ENCODE measurements at regions not wholly inside any gene's neighbourhood (a gene's known extent, or its start where the extent isn't known, plus 50 kb on each side); places are given as distances from the start of the nearest gene placed in this dataset.

DNA sequence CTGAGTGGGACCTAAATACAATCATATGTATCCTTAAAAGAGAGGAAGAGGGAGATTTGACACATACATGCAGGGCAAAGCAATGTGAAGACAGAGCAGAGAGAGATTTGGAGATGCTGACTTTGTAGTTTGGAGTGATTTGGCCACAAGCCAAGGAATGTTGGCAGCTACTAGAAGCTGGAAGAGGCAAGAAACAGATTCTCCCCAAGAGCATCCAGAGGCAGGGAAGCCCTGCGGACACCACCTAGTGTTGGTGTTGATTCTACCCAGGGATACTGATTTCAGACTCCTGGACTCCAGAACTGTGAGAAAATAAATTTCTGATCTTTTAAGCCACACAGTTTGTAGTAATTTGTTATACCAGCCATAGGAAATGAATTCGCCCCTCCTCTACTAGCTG, 64.9 kb upstream of the OSMR start:
- Histone ChIP-seq H3K23ac (ENCODE audit: insufficient read length) (no peak overlapping the region), H3K56ac (replicated peaks; ENCODE audit: insufficient read length, low read depth, low read length) (no peak overlapping the region), H2BK120ac (replicated peaks; ENCODE audit: low read depth, low read length) (no peak overlapping the region), H3K23me2 (ENCODE audit: low read depth, low read length) (no peaks in the 10 kb centered on the region), H3K4me2 (ENCODE audit: insufficient read depth in 1 of 2, low read depth in 2 of 2, low read length in 2 of 2) (no peak overlapping the region), H4K20me1 (replicated peaks in 1 of 2; ENCODE audit: control insufficient read depth in 1 of 2, insufficient read depth in 2 of 2, low read length in 2 of 2) (no peaks in the 10 kb centered on the region), H3K9ac (replicated peaks in 1 of 4; ENCODE audit: extremely low read depth in 1 of 4, low read depth in 3 of 4, low read length in 3 of 4) (no peak overlapping the region), H3K27ac (ENCODE audit: low read depth, low read length) (no peak overlapping the region), H3K4me3 (ENCODE audit: extremely low read depth in 1 of 4, insufficient read depth in 2 of 4, low read depth in 3 of 4, low read length in 4 of 4) (no peak overlapping the region), H4K8ac (ENCODE audit: extremely low read depth, insufficient read depth, low read length) (no peak overlapping the region), H3K4me1 (replicated peaks in 1 of 4; ENCODE audit: control insufficient read depth in 3 of 4, insufficient read depth in 4 of 4, low read length in 3 of 4) (no peaks in the 10 kb centered on the region), H4K5ac (ENCODE audit: insufficient read length, low read depth, low read length) (no peak overlapping the region), H3K79me1 (ENCODE audit: low read depth, low read length) (no peaks in the 10 kb centered on the region), H2BK12ac (ENCODE audit: low read depth, low read length) (no peak overlapping the region), H3K79me2 (ENCODE audit: control insufficient read depth in 1 of 2, insufficient read depth in 2 of 2, low read length in 2 of 2) (no peaks in the 10 kb centered on the region), H2AK5ac (ENCODE audit: low read depth, low read length) (no peak overlapping the region), H3K18ac (ENCODE audit: extremely low read depth, low read length) (no peak overlapping the region), H3K27me3 (replicated peaks in 1 of 4; ENCODE audit: control insufficient read depth in 3 of 4, extremely low read depth in 1 of 4, insufficient read depth in 3 of 4, low read length in 3 of 4) (no peaks in the 10 kb centered on the region), H3K9me3 (ENCODE audit: insufficient read depth in 2 of 2, low read depth in 1 of 2, low read length in 1 of 2) (no peaks in the 10 kb centered on the region; a peak in 1 of 4 replicates), H2BK5ac (ENCODE audit: low read depth, low read length) (no peak overlapping the region), H2BK20ac (ENCODE audit: low read length) (no peak overlapping the region), H3K36me3 (ENCODE audit: control insufficient read depth in 2 of 4, insufficient read depth in 4 of 4, low read length in 3 of 4) (no peaks in the 10 kb centered on the region), H3K4ac (replicated peaks; ENCODE audit: insufficient read length, low read depth, low read length) (no peak overlapping the region), H2AFZ (ENCODE audit: low read length) (no peak overlapping the region), H2BK15ac (ENCODE audit: low read length) (no peak overlapping the region), H4K91ac (replicated peaks; ENCODE audit: insufficient read length, low read length) (no peak overlapping the region), H3K14ac (ENCODE audit: insufficient read length) (no peak overlapping the region)
- CTCF ChIA-PET (ENCODE audit: partially characterized antibody): interaction anchor here (1.5 to 1.6 kb wide), 2 partner anchors 12 to 29 kb away, joined by 4 to 5 read pairs; no protein-coding TSS in a partner anchor
- FAIRE-seq (no peak), DNase-seq (ENCODE audit: low read depth in 1 of 2, low spot score in 2 of 2) (no peak)
- POLR2A ChIA-PET (ENCODE audit: partially characterized antibody): no interaction called here
- WGBS, 2 experiments (ENCODE audit: extremely low coverage in 1 of 2, insufficient coverage in 1 of 2, insufficient read length in 1 of 2, insufficient replicate concordance in 2 of 2, low coverage in 1 of 2, low lambda C conversion rate in 2 of 2, missing lambda C conversion rate in 1 of 2): 92% methylated on average over 2 of the region's 2 CpGs; no CpG with 5 or more reads in 1 of the 2 experiments
- TF ChIP-seq EGR1 (IDR thresholded peaks at IDR 0.05; ENCODE audit: borderline replicate concordance, low read depth, low read length) (no peak), EZH2 (IDR thresholded peaks at IDR 0.05; ENCODE audit: low read depth, low read length, severe bottlenecking) (no peak), JUND (IDR thresholded peaks at IDR 0.05; ENCODE audit: low read length) (no peak), SP2 (IDR thresholded peaks at IDR 0.05; ENCODE audit: low read length) (no peak), CBX5 (IDR thresholded peaks at IDR 0.05; ENCODE audit: low read depth, low read length) (no peak), SRF (IDR thresholded peaks at IDR 0.05; ENCODE audit: low read depth, low read length) (no peak), KDM1A (IDR thresholded peaks at IDR 0.05; ENCODE audit: borderline replicate concordance, low read length) (no peak), PHF8 (conservative IDR thresholded peaks at IDR 0.05; ENCODE audit: low read depth, low read length) (no peak), HDAC2 (IDR thresholded peaks at IDR 0.05; ENCODE audit: borderline replicate concordance in 1 of 2, low read depth in 2 of 2, low read length in 2 of 2) (no peak), GTF2F1 (IDR thresholded peaks at IDR 0.05; ENCODE audit: borderline replicate concordance, low read depth, low read length) (no peak), TAF7 (optimal IDR thresholded peaks at IDR 0.05; ENCODE audit: borderline replicate concordance, low read depth, low read length) (no peak)
- TF ChIP-seq, protein P1, sequence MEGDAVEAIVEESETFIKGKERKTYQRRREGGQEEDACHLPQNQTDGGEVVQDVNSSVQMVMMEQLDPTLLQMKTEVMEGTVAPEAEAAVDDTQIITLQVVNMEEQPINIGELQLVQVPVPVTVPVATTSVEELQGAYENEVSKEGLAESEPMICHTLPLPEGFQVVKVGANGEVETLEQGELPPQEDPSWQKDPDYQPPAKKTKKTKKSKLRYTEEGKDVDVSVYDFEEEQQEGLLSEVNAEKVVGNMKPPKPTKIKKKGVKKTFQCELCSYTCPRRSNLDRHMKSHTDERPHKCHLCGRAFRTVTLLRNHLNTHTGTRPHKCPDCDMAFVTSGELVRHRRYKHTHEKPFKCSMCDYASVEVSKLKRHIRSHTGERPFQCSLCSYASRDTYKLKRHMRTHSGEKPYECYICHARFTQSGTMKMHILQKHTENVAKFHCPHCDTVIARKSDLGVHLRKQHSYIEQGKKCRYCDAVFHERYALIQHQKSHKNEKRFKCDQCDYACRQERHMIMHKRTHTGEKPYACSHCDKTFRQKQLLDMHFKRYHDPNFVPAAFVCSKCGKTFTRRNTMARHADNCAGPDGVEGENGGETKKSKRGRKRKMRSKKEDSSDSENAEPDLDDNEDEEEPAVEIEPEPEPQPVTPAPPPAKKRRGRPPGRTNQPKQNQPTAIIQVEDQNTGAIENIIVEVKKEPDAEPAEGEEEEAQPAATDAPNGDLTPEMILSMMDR (IDR thresholded peaks at IDR 0.05; ENCODE audit: control extremely low read depth in 1 of 3, insufficient read depth in 1 of 3, low read depth in 1 of 3, low read length in 3 of 3): no peak

Data from H1 (cell line).